Heart left ventricle (tissue), 13 donors: ENCODE measurements at regions not wholly inside any gene's neighbourhood (a gene's known extent, or its start where the extent isn't known, plus 50 kb on each side); places are given as distances from the start of the nearest gene placed in this dataset.

ENCODE experiments used
- CTCF ChIP-seq, 12 donors: fragments of 200-600 bp; sonication (generic) in 4 of 12; IDR thresholded peaks; one replicate each; pipeline versions ENCODE4 v1.5.0 to v1.8.0; 2018 to 2022; ENCODE audit warnings: antibody characterized with exemption in 12 of 12, mild to moderate bottlenecking in 5 of 12
- POLR2A ChIP-seq, 2 donors: fragments of 450-650 bp; IDR thresholded peaks; one replicate each; pipeline ENCODE4 v1.6.1; 2017; ENCODE audit warnings: antibody characterized with exemption in 2 of 2, mild to moderate bottlenecking in 2 of 2, moderate library complexity in 2 of 2
- donor health status: ischemic (EF 13 %, LVEDD 7.1; RV severe dilation, severe dysfunction).
- donor health status: DM: no; HTN: yes; CAD: no.
- donor health status: DM: no; HTN: no; CAD: no.
- donor health status: ischemic (EF 25% LVEDD 6.9; RV normal size, moderate dysfunction).
- donor health status: ischemic (EF 25% LVEDD 5.7; RV mildly dilated, moderate dysfunction).
- donor health status: ischemic (EF 35%, LVEDD 5.7; RV mildly dilated, moderate dysfunction).
- donor health status: nonischemic (EF 11% LVEDD 7.7; RV severe dilation, severe dysfunction).
- donor health status: DM: yes; HTN: yes; CAD: no.
- donor health status: PGD.
- donor health status: ischemic (EF 29% LVEDD 5.4; RV normal size, mild dysfunction).
- donor health status: nonischemic (EF 23%, LVEDD 6.1; RV moderate dilation, normal function).

- no peak for TF ChIP-seq CTCF (IDR thresholded peaks at IDR 0.05)
- TF ChIP-seq POLR2A (IDR thresholded peaks at IDR 0.05) = no peak
Measured at GRCh38 chr1:209409780-209410179, 173.7 kb upstream of the CAMK1G start.
